ENCODE measurements at regions not wholly inside any gene's neighbourhood (a gene's known extent, or its start where the extent isn't known, plus 50 kb on each side); places are given as distances from the start of the nearest gene placed in this dataset.

- TF ChIP-seq CTCF (IDR thresholded peaks at IDR 0.05) (no peak), ZFX (IDR thresholded peaks at IDR 0.05; ENCODE audit: borderline replicate concordance) (no peak)
These were observed 171.0 kb upstream of the RARB start for GRCh38 chr3:25257026-25257425.
